ENCODE measurements at regions not wholly inside any gene's neighbourhood (a gene's known extent, or its start where the extent isn't known, plus 50 kb on each side); places are given as distances from the start of the nearest gene placed in this dataset.

DNA sequence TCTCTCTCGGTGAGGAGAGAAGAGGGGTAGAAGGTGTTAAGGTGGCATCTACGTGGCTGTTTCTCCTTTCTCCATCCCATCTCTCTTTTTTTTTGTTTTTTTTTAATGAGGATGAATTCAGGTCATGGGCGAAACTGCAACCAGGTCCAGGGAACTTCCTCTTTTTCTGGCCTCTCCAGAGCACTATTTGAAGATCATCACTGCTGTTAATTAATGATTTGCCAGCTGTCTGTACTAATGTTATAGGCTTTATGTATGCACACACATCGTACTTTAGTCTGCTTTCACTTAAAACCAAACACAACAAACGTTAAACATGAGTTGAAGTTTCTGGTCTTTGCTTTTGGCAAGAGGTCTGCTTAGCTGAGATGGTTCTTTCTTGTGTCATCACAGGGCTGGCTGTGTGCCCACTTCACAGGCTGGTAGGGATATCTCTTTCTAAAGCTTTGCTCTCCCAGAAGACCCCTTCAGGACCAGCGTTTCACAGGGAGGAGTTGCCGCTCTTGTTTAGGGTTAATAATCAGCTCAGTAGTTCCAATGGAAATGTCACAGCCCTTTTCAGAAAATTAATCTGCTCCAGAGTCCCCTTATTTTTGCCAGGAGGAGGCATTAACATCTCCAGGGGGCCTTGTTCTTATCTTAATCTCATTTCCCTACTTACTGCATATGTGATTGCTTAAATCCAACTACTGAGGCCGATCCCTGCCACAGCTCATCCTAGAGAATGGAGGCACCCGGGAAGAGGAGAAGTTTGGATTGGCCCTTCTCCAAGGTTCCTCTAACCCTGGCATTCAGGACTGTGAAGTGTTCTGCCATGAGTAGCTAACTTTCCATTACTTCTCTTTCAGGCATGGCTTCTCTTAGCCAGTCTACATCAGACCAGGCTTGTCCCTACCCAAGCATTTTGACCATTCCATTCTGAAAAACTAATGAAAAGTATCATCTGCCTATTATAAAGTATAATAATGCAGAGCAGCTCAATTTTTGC, 273.9 kb upstream of the NFE2L3 start:
- no peak overlapping the region for H3K18ac ChIP-seq (ENCODE audit: low read length)
- H3K27me3 ChIP-seq (ENCODE audit: insufficient read depth, low read length, poor library complexity): no peaks in the 10 kb centered on the region
- no peak overlapping the region for H3K27ac ChIP-seq (ENCODE audit: low read depth, low read length)
- no peak overlapping the region for H2BK120ac ChIP-seq (ENCODE audit: low read depth, low read length)
- no peak overlapping the region for H2BK5ac ChIP-seq (ENCODE audit: low read length)
- no peak overlapping the region for H3K23ac ChIP-seq (ENCODE audit: low read length)
- H2AK5ac ChIP-seq (ENCODE audit: low read length): no peak overlapping the region
- H3K4me1 ChIP-seq (ENCODE audit: control insufficient read depth, low read depth, low read length): no peaks in the 10 kb centered on the region
- no CpG with 5 or more reads among the region's 9 CpGs for WGBS (ENCODE audit: extremely low coverage, insufficient coverage, low lambda C conversion rate)
- no peaks in the 10 kb centered on the region for H3K79me2 ChIP-seq (ENCODE audit: control insufficient read depth, insufficient read depth, low read length)
- no peaks in the 10 kb centered on the region for H3K79me1 ChIP-seq (ENCODE audit: low read length)
- no peak overlapping the region for H3K9ac ChIP-seq (ENCODE audit: low read length)
- H3K4me3 ChIP-seq (ENCODE audit: low read length): no peak overlapping the region
- H4K8ac ChIP-seq (ENCODE audit: low read depth, low read length): no peak overlapping the region
- no peak for DNase-seq
- no peak overlapping the region for H3K56ac ChIP-seq (ENCODE audit: low read length)
- H3K4ac ChIP-seq (ENCODE audit: low read depth, low read length): no peak overlapping the region
- no peaks in the 10 kb centered on the region for H3K36me3 ChIP-seq (ENCODE audit: control insufficient read depth, insufficient read depth, low read length)
- no peak overlapping the region for H3K4me2 ChIP-seq (ENCODE audit: low read length)
- H2BK15ac ChIP-seq (replicated peaks; ENCODE audit: low read depth): no peak overlapping the region
- H4K5ac ChIP-seq (ENCODE audit: low read length): no peak overlapping the region

- Histone ChIP-seq H3K4me3 (ENCODE audit: low read length) (no peak overlapping the region), H2BK120ac (ENCODE audit: low read depth, low read length) (no peak overlapping the region), H3K4me1 (ENCODE audit: control insufficient read depth, low read depth, low read length) (no peaks in the 10 kb centered on the region), H3K36me3 (ENCODE audit: control insufficient read depth, insufficient read depth, low read length) (no peaks in the 10 kb centered on the region), H3K4me2 (ENCODE audit: low read length) (no peak overlapping the region), H2BK5ac (ENCODE audit: low read length) (no peak overlapping the region), H4K8ac (ENCODE audit: low read depth, low read length) (no peak overlapping the region), H2BK15ac (replicated peaks; ENCODE audit: low read depth) (no peak overlapping the region), H3K27me3 (ENCODE audit: insufficient read depth, low read length, poor library complexity) (no peaks in the 10 kb centered on the region), H3K18ac (ENCODE audit: low read length) (no peak overlapping the region), H4K5ac (ENCODE audit: low read length) (no peak overlapping the region), H3K79me1 (ENCODE audit: low read length) (no peaks in the 10 kb centered on the region), H3K79me2 (ENCODE audit: control insufficient read depth, insufficient read depth, low read length) (no peaks in the 10 kb centered on the region), H3K27ac (ENCODE audit: low read depth, low read length) (no peak overlapping the region), H3K4ac (ENCODE audit: low read depth, low read length) (no peak overlapping the region), H3K23ac (ENCODE audit: low read length) (no peak overlapping the region), H3K9ac (ENCODE audit: low read length) (no peak overlapping the region), H3K56ac (ENCODE audit: low read length) (no peak overlapping the region), H2AK5ac (ENCODE audit: low read length) (no peak overlapping the region)
- WGBS (ENCODE audit: extremely low coverage, insufficient coverage, low lambda C conversion rate): no CpG with 5 or more reads among the region's 3 CpGs
- DNase-seq: no peak
Observed at GRCh38 chr7:25879799-25880198, 272.2 kb upstream of the NFE2L3 start.

GRCh38 chr7:25881317-25882037, 270.5 kb upstream of the NFE2L3 start:
- H3K27me3 ChIP-seq (ENCODE audit: insufficient read depth, low read length, poor library complexity): no peaks in the 10 kb centered on the region
- H3K23ac ChIP-seq (ENCODE audit: low read length): no peak overlapping the region
- no CpG with 5 or more reads among the region's 14 CpGs for WGBS (ENCODE audit: extremely low coverage, insufficient coverage, low lambda C conversion rate)

GRCh38 chr7:25882151-25882773, 269.7 kb upstream of the NFE2L3 start:
- Histone ChIP-seq H3K56ac (ENCODE audit: low read length) (no peak overlapping the region), H2BK15ac (replicated peaks; ENCODE audit: low read depth) (no peak overlapping the region), H4K5ac (ENCODE audit: low read length) (no peak overlapping the region), H3K79me1 (ENCODE audit: low read length) (no peaks in the 10 kb centered on the region), H2BK5ac (ENCODE audit: low read length) (no peak overlapping the region), H2AK5ac (ENCODE audit: low read length) (no peak overlapping the region), H3K79me2 (ENCODE audit: control insufficient read depth, insufficient read depth, low read length) (no peaks in the 10 kb centered on the region), H3K27ac (ENCODE audit: low read depth, low read length) (no peak overlapping the region), H3K18ac (ENCODE audit: low read length) (no peak overlapping the region), H3K4me2 (ENCODE audit: low read length) (no peak overlapping the region), H2BK120ac (ENCODE audit: low read depth, low read length) (no peak overlapping the region), H3K36me3 (ENCODE audit: control insufficient read depth, insufficient read depth, low read length) (no peaks in the 10 kb centered on the region), H3K4ac (ENCODE audit: low read depth, low read length) (no peak overlapping the region), H3K9ac (ENCODE audit: low read length) (no peak overlapping the region), H3K27me3 (ENCODE audit: insufficient read depth, low read length, poor library complexity) (no peaks in the 10 kb centered on the region), H3K4me3 (ENCODE audit: low read length) (no peak overlapping the region), H4K8ac (ENCODE audit: low read depth, low read length) (no peak overlapping the region), H3K23ac (ENCODE audit: low read length) (no peak overlapping the region), H3K4me1 (ENCODE audit: control insufficient read depth, low read depth, low read length) (no peaks in the 10 kb centered on the region)
- whole genome bisulfite sequencing (ENCODE audit: extremely low coverage, insufficient coverage, low lambda C conversion rate): no CpG with 5 or more reads among the region's 13 CpGs
- no peak for DNase-seq

More at GRCh38 chr7:25881317-25882037, 270.5 kb upstream of the NFE2L3 start:
- no peak for DNase-seq
- no peak overlapping the region for H3K27ac ChIP-seq (ENCODE audit: low read depth, low read length)
- H3K36me3 ChIP-seq (ENCODE audit: control insufficient read depth, insufficient read depth, low read length): no peaks in the 10 kb centered on the region
- no peaks in the 10 kb centered on the region for H3K4me1 ChIP-seq (ENCODE audit: control insufficient read depth, low read depth, low read length)
- H2BK5ac ChIP-seq (ENCODE audit: low read length): no peak overlapping the region
- no peak overlapping the region for H3K9ac ChIP-seq (ENCODE audit: low read length)
- no peaks in the 10 kb centered on the region for H3K79me1 ChIP-seq (ENCODE audit: low read length)
- H4K8ac ChIP-seq (ENCODE audit: low read depth, low read length): no peak overlapping the region
- H3K4me3 ChIP-seq (ENCODE audit: low read length): no peak overlapping the region
- H2AK5ac ChIP-seq (ENCODE audit: low read length): no peak overlapping the region
- H3K4me2 ChIP-seq (ENCODE audit: low read length): no peak overlapping the region
- no peak overlapping the region for H3K56ac ChIP-seq (ENCODE audit: low read length)
- H3K18ac ChIP-seq (ENCODE audit: low read length): no peak overlapping the region
- H2BK15ac ChIP-seq (replicated peaks; ENCODE audit: low read depth): no peak overlapping the region
- H3K79me2 ChIP-seq (ENCODE audit: control insufficient read depth, insufficient read depth, low read length): no peaks in the 10 kb centered on the region
- H2BK120ac ChIP-seq (ENCODE audit: low read depth, low read length): no peak overlapping the region
- H4K5ac ChIP-seq (ENCODE audit: low read length): no peak overlapping the region
- H3K4ac ChIP-seq (ENCODE audit: low read depth, low read length): no peak overlapping the region

GRCh38 chr7:25884265-25884828, 267.7 kb upstream of the NFE2L3 start:
- WGBS (ENCODE audit: extremely low coverage, insufficient coverage, low lambda C conversion rate): no CpG with 5 or more reads among the region's 13 CpGs
- no peak overlapping the region for H3K18ac ChIP-seq (ENCODE audit: low read length)
- H3K79me1 ChIP-seq (ENCODE audit: low read length): no peaks in the 10 kb centered on the region
- H3K79me2 ChIP-seq (ENCODE audit: control insufficient read depth, insufficient read depth, low read length): no peaks in the 10 kb centered on the region
- H3K4ac ChIP-seq (ENCODE audit: low read depth, low read length): no peak overlapping the region
- no peak overlapping the region for H3K4me2 ChIP-seq (ENCODE audit: low read length)
- H2BK15ac ChIP-seq (replicated peaks; ENCODE audit: low read depth): no peak overlapping the region
- no peaks in the 10 kb centered on the region for H3K36me3 ChIP-seq (ENCODE audit: control insufficient read depth, insufficient read depth, low read length)
- H2BK120ac ChIP-seq (ENCODE audit: low read depth, low read length): no peak overlapping the region
- DNase-seq: no peak
- no peak overlapping the region for H4K8ac ChIP-seq (ENCODE audit: low read depth, low read length)
- no peak overlapping the region for H3K23ac ChIP-seq (ENCODE audit: low read length)
- no peak overlapping the region for H2AK5ac ChIP-seq (ENCODE audit: low read length)
- H4K5ac ChIP-seq (ENCODE audit: low read length): no peak overlapping the region
- no peak overlapping the region for H3K9ac ChIP-seq (ENCODE audit: low read length)
- no peaks in the 10 kb centered on the region for H3K4me1 ChIP-seq (ENCODE audit: control insufficient read depth, low read depth, low read length)
- no peak overlapping the region for H3K4me3 ChIP-seq (ENCODE audit: low read length)
- no peak overlapping the region for H3K56ac ChIP-seq (ENCODE audit: low read length)
- no peak overlapping the region for H3K27ac ChIP-seq (ENCODE audit: low read depth, low read length)
- no peaks in the 10 kb centered on the region for H3K27me3 ChIP-seq (ENCODE audit: insufficient read depth, low read length, poor library complexity)
- H2BK5ac ChIP-seq (ENCODE audit: low read length): no peak overlapping the region
